Skin of body (tissue), 1 donor: ENCODE measurements at regions not wholly inside any gene's neighbourhood (a gene's known extent, or its start where the extent isn't known, plus 50 kb on each side); places are given as distances from the start of the nearest gene placed in this dataset.

Experiments used
- DNase-seq: peaks from one replicate; lab custom pipeline; 2025; lab: John Stamatoyannopoulos, UW

GRCh38 chr5:28249771-28250415 is 1211.5 kb upstream of the CDH9 start:
- no peak for DNase-seq

DNA sequence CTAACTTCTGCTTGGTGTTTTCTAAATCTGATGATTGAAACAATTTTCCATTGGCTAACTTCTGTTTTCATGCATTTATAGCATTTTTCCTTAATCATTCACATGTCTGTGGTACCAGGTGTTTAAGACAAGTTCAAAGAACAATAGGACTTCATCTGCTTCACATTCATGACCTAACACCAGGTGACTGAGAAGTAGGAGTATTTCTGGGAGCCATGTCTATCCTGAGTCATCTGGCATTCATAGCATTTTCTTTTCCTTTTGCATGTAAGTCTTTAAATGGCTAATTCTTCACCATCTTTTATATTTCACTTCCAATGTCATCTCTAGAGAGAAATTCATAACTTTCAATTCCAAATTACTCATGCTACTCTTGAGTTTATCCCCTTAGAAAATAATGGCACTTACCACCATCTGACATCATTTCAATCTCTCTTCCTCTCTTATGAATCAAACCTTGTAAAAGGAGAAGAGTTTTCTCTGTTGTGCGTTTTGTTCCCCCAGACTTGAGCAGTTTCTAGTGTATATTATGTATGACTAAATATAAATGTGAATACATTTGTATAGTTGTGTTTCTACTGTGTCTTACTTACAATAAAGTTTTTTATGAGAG is 1196.1 kb upstream of the CDH9 start:
- DNase-seq: no peak

GRCh38 chr5:28226407-28226806 is 1188.0 kb upstream of the CDH9 start:
- DNase-seq: no peak

- no peak for DNase-seq
These were observed 1181.2 kb upstream of the CDH9 start for GRCh38 chr5:28219539-28219938.

DNA sequence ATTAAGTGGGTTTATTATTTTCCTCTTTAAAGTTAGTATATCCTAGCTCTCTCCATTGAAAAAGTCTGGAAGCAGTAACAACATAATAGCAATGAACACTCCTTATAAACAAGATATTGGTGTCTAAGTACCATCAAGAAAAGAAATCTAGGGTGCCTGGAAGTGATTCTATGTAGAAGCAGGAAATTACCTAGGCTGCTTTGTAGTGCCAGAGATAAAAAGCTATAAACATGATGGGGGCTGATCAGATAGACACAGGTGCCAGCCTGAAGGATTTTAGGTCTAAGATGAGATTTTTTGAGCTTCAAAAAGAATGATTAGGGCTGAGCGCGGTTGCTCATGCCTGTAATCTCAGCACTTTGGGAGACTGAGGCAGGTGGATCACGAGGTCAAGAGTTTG is 1179.3 kb upstream of the CDH9 start:
- no peak for DNase-seq

DNA sequence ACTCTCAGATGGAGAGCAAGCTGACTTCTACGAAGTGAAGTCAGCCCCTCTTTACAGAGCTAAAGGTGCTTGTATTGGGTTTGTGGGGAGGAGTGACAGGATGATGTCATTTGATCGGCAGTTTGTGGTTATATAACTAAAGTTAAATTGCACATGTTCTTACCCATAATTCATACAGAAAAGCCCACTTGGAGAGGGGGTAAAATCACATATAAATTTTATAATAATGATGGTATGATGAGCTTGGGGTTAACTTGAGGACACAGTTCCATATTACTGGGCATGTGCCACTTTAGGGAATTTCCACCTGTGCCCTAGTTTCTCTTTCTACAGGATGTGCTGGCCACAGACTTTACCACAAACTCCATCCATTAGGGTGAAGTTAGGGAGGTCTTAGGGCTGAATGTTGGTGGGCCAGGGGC is 1178.6 kb upstream of the CDH9 start:
- no peak for DNase-seq

GRCh38 chr5:28215091-28215490 is 1176.7 kb upstream of the CDH9 start:
- no peak for DNase-seq

GRCh38 chr5:28214292-28214691 is 1175.9 kb upstream of the CDH9 start:
- DNase-seq: no peak

GRCh38 chr5:28208356-28208755 is 1170.0 kb upstream of the CDH9 start:
- no peak for DNase-seq

DNA sequence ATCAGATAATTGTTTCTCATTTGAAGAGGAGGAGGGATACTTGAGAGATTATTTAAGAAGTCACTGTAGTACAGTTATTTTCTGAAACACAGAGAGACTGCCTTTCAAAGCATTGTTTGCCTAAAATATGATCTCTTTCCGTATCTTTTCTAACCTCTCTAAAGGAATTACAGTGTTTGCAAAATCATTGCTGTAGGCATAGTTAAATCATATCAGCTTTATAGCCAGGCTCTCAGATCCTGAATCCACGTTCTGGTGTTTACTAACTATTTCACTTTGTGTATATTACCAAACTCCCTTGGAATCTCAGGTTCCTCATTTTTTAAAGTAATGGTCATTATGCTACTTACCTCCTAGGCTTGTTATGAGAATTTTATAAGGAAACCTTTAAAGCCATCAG is 1151.6 kb upstream of the CDH9 start:
- no peak for DNase-seq

GRCh38 chr5:28174691-28175090 is 1136.3 kb upstream of the CDH9 start:
- no peak for DNase-seq

- no peak for DNase-seq
These were observed 1126.7 kb upstream of the CDH9 start for GRCh38 chr5:28165096-28165495.

- no peak for DNase-seq
These were observed 1126.2 kb upstream of the CDH9 start for GRCh38 chr5:28164568-28164967.

DNA sequence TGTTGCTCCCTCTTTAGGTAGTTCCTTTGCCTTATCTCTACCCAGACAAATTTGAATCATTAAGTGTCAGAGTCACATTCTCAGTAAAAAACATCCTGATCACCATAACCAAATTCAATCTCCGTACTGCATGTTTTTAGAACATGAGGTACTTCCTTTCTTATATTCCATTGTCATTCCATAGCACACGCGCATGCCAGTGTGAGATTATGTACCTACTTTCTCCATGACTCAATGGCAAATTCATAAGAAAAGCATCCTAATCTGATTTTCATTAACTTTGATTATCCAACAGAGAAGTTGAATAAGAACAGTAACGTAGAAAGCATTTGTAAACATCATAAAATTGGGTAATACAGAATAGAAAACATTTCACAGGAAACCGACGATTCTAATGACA is 1118.6 kb upstream of the CDH9 start:
- no peak for DNase-seq

GRCh38 chr5:28143519-28143918 is 1105.1 kb upstream of the CDH9 start:
- DNase-seq: no peak

GRCh38 chr5:28132151-28132550 is 1093.8 kb upstream of the CDH9 start:
- DNase-seq: no peak

DNA sequence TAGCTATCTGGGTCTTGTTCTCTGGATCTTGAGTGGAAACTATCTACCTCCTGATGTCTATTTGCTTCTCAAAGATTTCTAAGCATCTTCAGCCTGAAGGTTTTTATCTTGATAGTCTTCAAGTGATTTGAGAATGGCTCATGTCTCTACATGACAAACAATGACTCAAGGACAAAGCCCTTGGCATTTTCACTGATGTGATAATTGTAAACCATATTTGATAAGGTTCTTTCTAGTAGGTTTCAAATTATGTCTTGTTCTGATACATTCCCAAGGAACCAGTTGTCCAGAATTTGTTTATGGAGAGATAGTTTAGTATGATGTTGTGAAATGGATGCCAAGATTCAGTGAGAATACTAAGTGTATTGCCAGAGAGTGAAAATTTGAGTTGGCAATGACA is 1079.3 kb upstream of the CDH9 start:
- DNase-seq: no peak

DNA sequence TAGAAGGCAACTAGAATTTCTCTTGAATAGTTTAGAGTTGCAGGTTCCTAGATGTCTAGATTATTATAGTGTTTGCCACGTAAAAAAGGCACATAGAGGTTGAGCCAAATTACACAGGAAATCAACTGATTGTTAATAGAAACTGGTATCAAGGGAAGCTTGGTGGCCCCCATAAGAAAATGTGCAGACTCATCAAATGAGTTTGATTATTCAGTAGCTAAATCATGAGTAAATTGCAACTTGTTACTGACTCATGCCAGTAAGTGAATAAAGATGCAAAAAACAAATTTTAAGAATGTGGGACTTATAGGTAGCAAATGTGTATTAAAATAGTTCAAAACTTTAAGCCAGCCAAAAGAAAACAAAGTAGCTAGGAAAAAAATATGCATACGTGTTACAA is 1078.9 kb upstream of the CDH9 start:
- DNase-seq: no peak

DNA sequence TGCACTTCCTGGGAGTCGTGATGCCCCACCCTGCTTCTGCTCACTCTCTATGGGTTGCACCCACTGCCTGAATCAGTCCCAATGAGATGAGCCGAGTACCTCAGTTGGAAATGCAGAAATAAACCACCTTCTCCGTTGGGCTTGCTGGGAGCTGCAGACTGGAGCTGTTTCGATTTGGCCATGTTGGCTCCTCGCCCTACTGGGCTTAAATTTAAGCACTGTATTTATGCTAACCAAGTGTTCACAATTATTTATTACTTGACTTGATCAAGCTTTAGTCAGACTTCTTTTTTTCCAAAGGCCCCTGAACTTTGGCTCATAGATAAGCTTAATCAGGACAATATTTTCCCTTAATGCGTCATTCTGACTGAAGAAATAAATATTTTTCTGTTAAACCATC is 1072.4 kb upstream of the CDH9 start:
- DNase-seq: no peak

- DNase-seq: no peak
These were observed 1065.7 kb upstream of the CDH9 start for GRCh38 chr5:28104080-28104479.

- no peak for DNase-seq
These were observed 1045.7 kb upstream of the CDH9 start for GRCh38 chr5:28084069-28084468.

DNA sequence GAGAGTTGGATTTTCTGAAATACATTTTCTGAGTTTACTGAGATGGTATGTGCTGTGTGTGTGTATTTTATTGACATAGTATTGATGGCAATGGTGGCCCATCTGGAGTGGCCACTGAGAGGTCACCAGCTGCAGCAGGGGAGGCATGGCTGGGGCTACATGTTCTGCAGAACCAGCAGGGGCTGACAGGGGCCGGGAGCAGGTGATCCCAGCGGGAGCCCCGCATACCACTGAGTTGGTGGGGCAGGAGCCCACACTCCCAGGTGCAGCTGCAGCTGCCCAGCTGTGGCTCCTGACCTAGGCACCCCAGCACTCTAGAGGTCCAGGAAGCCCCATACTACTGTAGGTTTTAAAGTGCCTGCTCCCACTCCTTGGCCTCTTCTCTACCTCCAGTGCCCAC is 1044.2 kb upstream of the CDH9 start:
- no peak for DNase-seq
